K562 (cell line): ENCODE measurements at regions not wholly inside any gene's neighbourhood (a gene's known extent, or its start where the extent isn't known, plus 50 kb on each side); places are given as distances from the start of the nearest gene placed in this dataset.

Experiments used
- ATAC-seq: fragments of 200-7000 bp; cut with Tn5 transposase; 3 replicates; pipeline ENCODE4 v1.9.1; 2020; ENCODE audit warnings: moderate library complexity
- BruUV-seq: library from RNA; stranded (reverse); fragments of 400-500 nt; replicated peaks from 2 replicates; lab custom pipeline; 2021; lab: Mats Ljungman, UMichigan
- CTCF ChIA-PET: fragments of 300-600 bp; formaldehyde crosslinking; extraction: SDS; loops from one replicate; lab custom pipeline; 2021; ENCODE audit warnings: low intra/inter-chr PET ratio; lab: Yijun Ruan, JAX
- POLR2A ChIA-PET: fragments of 300-600, 350-650 bp; sonication (Branson Sonifier 250); formaldehyde crosslinking; extraction: SDS; loops from one replicate; lab custom pipeline; 2021; ENCODE audit warnings: antibody characterized with exemption, inconsistent platforms; lab: Yijun Ruan, JAX
- DNase-seq, 4 experiments: peaks; one replicate each; pipeline versions ENCODE4 v3.0.0 to v3.0.0-alpha.2; 2011 to 2018; ENCODE audit warnings: low spot score in 3 of 4, mixed read lengths in 3 of 4; ENCODE audit errors: extremely low read depth in 1 of 4
- FAIRE-seq: peaks from 2 replicates; lab custom pipeline; 2011; peaks lifted over from hg19 to GRCh38; lab: Jason Lieb, UNC
- H2AFZ ChIP-seq: 2 replicates; pipeline ENCODE4 v1.6.0; 2011; ENCODE audit warnings: low read depth, low read length, control low read depth, inconsistent platforms
- H3K27ac ChIP-seq: fragments of 200-600 bp; 3 replicates; pipeline ENCODE4 v1.8.0; 2011; ENCODE audit warnings: low read depth, mild to moderate bottlenecking, control low read depth, inconsistent platforms, low read length, moderate library complexity, mixed read lengths; ENCODE audit errors: extremely low read depth
- H3K27me3 ChIP-seq, 2 experiments: fragments of 300-600 bp in 1 of 2; 2 replicates in 1 of 2; 3 replicates in 1 of 2; pipeline versions ENCODE4 v1.6.0 to v1.8.0; 2011; ENCODE audit warnings: inconsistent platforms in 2 of 2, low read length in 2 of 2, mild to moderate bottlenecking in 1 of 2, mixed read lengths in 1 of 2, moderate library complexity in 1 of 2; ENCODE audit not compliant: control insufficient read depth in 2 of 2, insufficient read depth in 2 of 2
- H3K36me3 ChIP-seq: fragments of 300-600 bp; 3 replicates; pipeline ENCODE4 v1.8.0; 2011; ENCODE audit warnings: mild to moderate bottlenecking, low read length, inconsistent platforms; ENCODE audit not compliant: control insufficient read depth, insufficient read depth
- H3K4me1 ChIP-seq, 2 experiments: fragments of 200-600 bp in 1 of 2; replicated peaks in 1 of 2; 2 replicates in 1 of 2; 3 replicates in 1 of 2; pipeline versions ENCODE4 v1.5.1 to v1.8.0; 2011; ENCODE audit warnings: inconsistent platforms in 2 of 2, low read length in 2 of 2, mild to moderate bottlenecking in 1 of 2, mixed read lengths in 1 of 2, moderate library complexity in 1 of 2; ENCODE audit not compliant: control insufficient read depth in 2 of 2, insufficient read depth in 2 of 2
- H3K4me2 ChIP-seq: 2 replicates; pipeline ENCODE4 v1.6.1; 2011; ENCODE audit warnings: low read length, control low read depth, inconsistent platforms, mixed read lengths; ENCODE audit not compliant: insufficient read depth
- H3K4me3 ChIP-seq: fragments of 200-600 bp; sonication (generic), shearing (Covaris generic); 2 replicates; pipeline ENCODE4 v1.5.1; 2016; ENCODE audit warnings: control low read depth, inconsistent platforms
- H3K79me2 ChIP-seq: fragments of 200-600 bp; 3 replicates; pipeline ENCODE4 v1.8.0; 2011; ENCODE audit warnings: low read length, inconsistent platforms; ENCODE audit not compliant: control insufficient read depth, insufficient read depth
- H3K9ac ChIP-seq, 2 experiments: 2 replicates each; pipeline versions ENCODE4 v1.6.0 to v1.6.1; 2011; ENCODE audit warnings: low read depth in 2 of 2, low read length in 2 of 2, control low read depth in 1 of 2, inconsistent platforms in 1 of 2, mild to moderate bottlenecking in 1 of 2, mixed read lengths in 1 of 2; ENCODE audit not compliant: insufficient read depth in 1 of 2
- H3K9me1 ChIP-seq: one replicate; pipeline ENCODE4 v1.6.0; 2011; ENCODE audit warnings: inconsistent platforms, mild to moderate bottlenecking, low read length, moderate library complexity; ENCODE audit not compliant: control insufficient read depth, insufficient read depth
- H3K9me3 ChIP-seq: replicated peaks from 2 replicates; pipeline ENCODE4 v1.5.1; 2011; ENCODE audit warnings: low read depth, low read length, inconsistent platforms; ENCODE audit not compliant: control insufficient read depth, insufficient read depth
- H4K20me1 ChIP-seq: replicated peaks from 2 replicates; pipeline ENCODE4 v1.6.1; 2011; ENCODE audit warnings: low read length, inconsistent platforms, mixed read lengths; ENCODE audit not compliant: control insufficient read depth, insufficient read depth
- BCOR ChIP-seq: fragments of 450-650 bp; IDR thresholded peaks from 2 replicates; pipeline ENCODE4 v1.6.1; 2016
- CC2D1A ChIP-seq: fragments of 450-650 bp; IDR thresholded peaks from 2 replicates; pipeline ENCODE4 v1.6.1; 2017; ENCODE audit warnings: mild to moderate bottlenecking
- DPF2 ChIP-seq: fragments of 450-650 bp; IDR thresholded peaks from 2 replicates; pipeline ENCODE4 v1.6.1; 2016
- GATAD2B ChIP-seq: fragments of 450-650 bp; IDR thresholded peaks from 2 replicates; pipeline ENCODE4 v1.6.1; 2017; ENCODE audit warnings: mild to moderate bottlenecking, borderline replicate concordance
- KLF1 ChIP-seq: fragments of 450-650 bp; IDR thresholded peaks from 2 replicates; pipeline ENCODE4 v1.6.1; 2016; ENCODE audit warnings: missing genetic modification characterization, missing compliant biosample characterization
- MCM2 ChIP-seq: fragments of 450-650 bp; IDR thresholded peaks from 2 replicates; pipeline ENCODE4 v1.6.1; 2017; ENCODE audit warnings: low read depth, mild to moderate bottlenecking
- MTA1 ChIP-seq: fragments of 450-650 bp; IDR thresholded peaks from 2 replicates; pipeline ENCODE4 v1.6.1; 2017; ENCODE audit warnings: borderline replicate concordance
- PHB ChIP-seq: fragments of 250-450 bp; sonication (Bioruptor Pico); IDR thresholded peaks from 2 replicates; pipeline ENCODE4 v1.5.0; 2021
- RBM25 ChIP-seq: fragments of 200-400 bp; formaldehyde crosslinking; IDR thresholded peaks from 2 replicates; pipeline ENCODE4 v1.6.1; 2018; ENCODE audit warnings: low read length, low read depth, moderate library complexity; ENCODE audit not compliant: severe bottlenecking
- SMARCA4 ChIP-seq: fragments of 450-650 bp; IDR thresholded peaks from 2 replicates; pipeline ENCODE4 v1.6.1; 2016
- SNRNP70 ChIP-seq: fragments of 200-400 bp; formaldehyde crosslinking; optimal IDR thresholded peaks from 2 replicates; pipeline ENCODE3; 2017; ENCODE audit warnings: low read depth, low read length
- ZFP36 ChIP-seq: fragments of 150-350 bp; IDR thresholded peaks from 2 replicates; pipeline ENCODE4 v1.6.1; 2018; ENCODE audit warnings: low read length, low read depth; ENCODE audit not compliant: partially characterized antibody
- ZNF586 ChIP-seq: fragments of 450-650 bp; formaldehyde crosslinking; conservative IDR thresholded peaks from 2 replicates; pipeline ENCODE4 v1.4.0; 2020; ENCODE audit warnings: mild to moderate bottlenecking, moderate library complexity
- WGBS: fragments of 100-300 bp; shearing (Covaris generic); methylation state at CpG from one replicate; pipeline ENCODE4 v1.1.6; 2016; ENCODE audit warnings: low coverage, mixed read lengths; ENCODE audit not compliant: insufficient coverage; ENCODE audit errors: missing lambda C conversion rate; 5-methylcytosine and 5-hydroxymethylcytosine counted together
- in situ Hi-C: fragments of 300-500 bp; cut with MboI; formaldehyde crosslinking; loops from 4 replicates; pipeline ENCODE4 v1.15.0; 2018; ENCODE audit warnings: inconsistent platforms, mixed read lengths
- intact Hi-C: fragments of 100-400 bp; cut with micrococcal nuclease; formaldehyde crosslinking; loops from 2 replicates; pipeline ENCODE4 v1.14.2; 2022
- TF ChIP-seq, protein P1 (sequence below), 2 experiments: IDR thresholded peaks; 2 replicates each; pipeline ENCODE4 v1.6.1; 2011; ENCODE audit warnings: borderline replicate concordance in 1 of 2, control low read depth in 1 of 2, low read depth in 1 of 2, low read length in 1 of 2, mild to moderate bottlenecking in 1 of 2, mixed read lengths in 1 of 2, moderate library complexity in 1 of 2; ENCODE audit not compliant: insufficient read depth in 1 of 2, insufficient read length in 1 of 2, poor library complexity in 1 of 2, severe bottlenecking in 1 of 2; ENCODE audit errors: extremely low read depth in 1 of 2
- TF ChIP-seq, protein P2 (sequence below): fragments of 250-450 bp; sonication (Bioruptor Pico); IDR thresholded peaks from 2 replicates; pipeline ENCODE4 v1.9.0; 2021; ENCODE audit warnings: mild to moderate bottlenecking, inconsistent platforms
- TF ChIP-seq, protein P3 (sequence below): fragments of 450-650 bp; IDR thresholded peaks from 2 replicates; pipeline ENCODE4 v1.7.1; 2018; ENCODE audit warnings: mild to moderate bottlenecking, low read depth; ENCODE audit not compliant: partially characterized antibody
- TF ChIP-seq, protein P4 (sequence below): fragments of 450-650 bp; IDR thresholded peaks from 2 replicates; pipeline ENCODE4 v1.6.1; 2016

DNA sequence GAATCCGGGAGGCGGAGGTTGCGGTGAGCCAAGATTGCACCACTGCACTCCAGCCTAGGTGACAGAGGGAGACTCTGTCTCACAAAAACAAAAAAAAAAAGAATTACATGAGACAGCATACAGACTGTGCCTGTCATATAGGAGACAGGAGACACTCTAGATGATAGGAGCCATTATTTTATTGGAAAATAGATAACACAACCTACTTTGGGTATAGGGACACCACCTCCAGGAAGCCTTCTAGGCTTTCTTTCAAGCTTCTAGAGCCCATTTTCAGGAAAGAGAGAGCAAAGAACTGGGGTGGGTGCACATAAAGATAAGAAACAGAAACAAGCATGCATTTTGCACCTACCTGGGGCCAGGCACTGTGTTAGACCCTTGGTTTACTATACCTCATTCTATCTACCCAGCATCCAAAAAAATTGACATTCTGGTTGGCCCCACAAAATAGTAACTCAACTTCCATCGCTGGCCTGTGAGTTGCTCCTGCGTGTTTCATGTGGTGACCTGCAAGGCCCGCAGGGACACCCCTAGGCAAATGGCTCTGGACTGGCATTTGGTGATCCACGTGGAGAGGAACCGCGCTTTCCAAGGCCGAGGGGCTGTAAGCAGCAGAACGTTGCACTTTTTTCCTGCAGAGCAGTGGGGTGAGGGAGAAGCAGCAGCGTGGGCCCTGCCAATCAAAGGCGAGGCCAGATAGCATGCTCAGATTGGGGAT is 57.1 kb upstream of the CACUL1 start:
- no TSS peak for BruUV-seq
- Histone ChIP-seq H3K79me2 (no peaks in the 10 kb centered on the region), H3K36me3 (no peaks in the 10 kb centered on the region), H2AFZ (no peak overlapping the region), H3K27me3 (peaks cover 0 to 57% of the 10 kb centered on the region in 2 experiments; a peak in 4 of 5 replicates), H4K20me1 (no peaks in the 10 kb centered on the region), H3K4me3 (no peak overlapping the region), H3K9ac (no peak overlapping the region), H3K27ac (no peak overlapping the region), H3K4me2 (no peak overlapping the region), H3K4me1 (no peaks in the 10 kb centered on the region; a peak in 2 of 5 replicates), H3K9me3 (no peaks in the 10 kb centered on the region), H3K9me1 (no peaks in the 10 kb centered on the region)
- ChIA-PET CTCF (no interaction called here), POLR2A (no interaction called here)
- ATAC-seq (no peak), FAIRE-seq (no peak), DNase-seq (no peak)
- in situ Hi-C loops (no loop called here), intact Hi-C loops (no loop called here)
- 26% methylated on average over 12 of the region's 13 CpGs for WGBS
- TF ChIP-seq, protein P1, sequence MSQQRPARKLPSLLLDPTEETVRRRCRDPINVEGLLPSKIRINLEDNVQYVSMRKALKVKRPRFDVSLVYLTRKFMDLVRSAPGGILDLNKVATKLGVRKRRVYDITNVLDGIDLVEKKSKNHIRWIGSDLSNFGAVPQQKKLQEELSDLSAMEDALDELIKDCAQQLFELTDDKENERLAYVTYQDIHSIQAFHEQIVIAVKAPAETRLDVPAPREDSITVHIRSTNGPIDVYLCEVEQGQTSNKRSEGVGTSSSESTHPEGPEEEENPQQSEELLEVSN (IDR thresholded peaks at IDR 0.05; ENCODE audit: borderline replicate concordance in 1 of 2, extremely low read depth in 1 of 2, insufficient read depth in 1 of 2, insufficient read length in 1 of 2, low read depth in 1 of 2, low read length in 1 of 2, poor library complexity in 1 of 2, severe bottlenecking in 1 of 2): no peak
- TF ChIP-seq KLF1 (tag) (no peak), PHB (CRISPR knock-in tag) (no peak), SMARCA4 (no peak), MCM2 (no peak), MTA1 (no peak), CC2D1A (no peak), BCOR (peak; percentile 51; the same call in 1 of the 2 replicates), RBM25 (peak; percentile 85), DPF2 (no peak), ZNF586 (CRISPR knock-in tag) (no peak), SNRNP70 (no peak), GATAD2B (no peak), ZFP36 (peak; percentile 96)
- TF ChIP-seq, protein P2, sequence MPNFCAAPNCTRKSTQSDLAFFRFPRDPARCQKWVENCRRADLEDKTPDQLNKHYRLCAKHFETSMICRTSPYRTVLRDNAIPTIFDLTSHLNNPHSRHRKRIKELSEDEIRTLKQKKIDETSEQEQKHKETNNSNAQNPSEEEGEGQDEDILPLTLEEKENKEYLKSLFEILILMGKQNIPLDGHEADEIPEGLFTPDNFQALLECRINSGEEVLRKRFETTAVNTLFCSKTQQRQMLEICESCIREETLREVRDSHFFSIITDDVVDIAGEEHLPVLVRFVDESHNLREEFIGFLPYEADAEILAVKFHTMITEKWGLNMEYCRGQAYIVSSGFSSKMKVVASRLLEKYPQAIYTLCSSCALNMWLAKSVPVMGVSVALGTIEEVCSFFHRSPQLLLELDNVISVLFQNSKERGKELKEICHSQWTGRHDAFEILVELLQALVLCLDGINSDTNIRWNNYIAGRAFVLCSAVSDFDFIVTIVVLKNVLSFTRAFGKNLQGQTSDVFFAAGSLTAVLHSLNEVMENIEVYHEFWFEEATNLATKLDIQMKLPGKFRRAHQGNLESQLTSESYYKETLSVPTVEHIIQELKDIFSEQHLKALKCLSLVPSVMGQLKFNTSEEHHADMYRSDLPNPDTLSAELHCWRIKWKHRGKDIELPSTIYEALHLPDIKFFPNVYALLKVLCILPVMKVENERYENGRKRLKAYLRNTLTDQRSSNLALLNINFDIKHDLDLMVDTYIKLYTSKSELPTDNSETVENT (CRISPR knock-in tag): no peak
- TF ChIP-seq, protein P3, sequence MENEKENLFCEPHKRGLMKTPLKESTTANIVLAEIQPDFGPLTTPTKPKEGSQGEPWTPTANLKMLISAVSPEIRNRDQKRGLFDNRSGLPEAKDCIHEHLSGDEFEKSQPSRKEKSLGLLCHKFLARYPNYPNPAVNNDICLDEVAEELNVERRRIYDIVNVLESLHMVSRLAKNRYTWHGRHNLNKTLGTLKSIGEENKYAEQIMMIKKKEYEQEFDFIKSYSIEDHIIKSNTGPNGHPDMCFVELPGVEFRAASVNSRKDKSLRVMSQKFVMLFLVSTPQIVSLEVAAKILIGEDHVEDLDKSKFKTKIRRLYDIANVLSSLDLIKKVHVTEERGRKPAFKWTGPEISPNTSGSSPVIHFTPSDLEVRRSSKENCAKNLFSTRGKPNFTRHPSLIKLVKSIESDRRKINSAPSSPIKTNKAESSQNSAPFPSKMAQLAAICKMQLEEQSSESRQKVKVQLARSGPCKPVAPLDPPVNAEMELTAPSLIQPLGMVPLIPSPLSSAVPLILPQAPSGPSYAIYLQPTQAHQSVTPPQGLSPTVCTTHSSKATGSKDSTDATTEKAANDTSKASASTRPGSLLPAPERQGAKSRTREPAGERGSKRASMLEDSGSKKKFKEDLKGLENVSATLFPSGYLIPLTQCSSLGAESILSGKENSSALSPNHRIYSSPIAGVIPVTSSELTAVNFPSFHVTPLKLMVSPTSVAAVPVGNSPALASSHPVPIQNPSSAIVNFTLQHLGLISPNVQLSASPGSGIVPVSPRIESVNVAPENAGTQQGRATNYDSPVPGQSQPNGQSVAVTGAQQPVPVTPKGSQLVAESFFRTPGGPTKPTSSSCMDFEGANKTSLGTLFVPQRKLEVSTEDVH: no peak
- TF ChIP-seq, protein P4, sequence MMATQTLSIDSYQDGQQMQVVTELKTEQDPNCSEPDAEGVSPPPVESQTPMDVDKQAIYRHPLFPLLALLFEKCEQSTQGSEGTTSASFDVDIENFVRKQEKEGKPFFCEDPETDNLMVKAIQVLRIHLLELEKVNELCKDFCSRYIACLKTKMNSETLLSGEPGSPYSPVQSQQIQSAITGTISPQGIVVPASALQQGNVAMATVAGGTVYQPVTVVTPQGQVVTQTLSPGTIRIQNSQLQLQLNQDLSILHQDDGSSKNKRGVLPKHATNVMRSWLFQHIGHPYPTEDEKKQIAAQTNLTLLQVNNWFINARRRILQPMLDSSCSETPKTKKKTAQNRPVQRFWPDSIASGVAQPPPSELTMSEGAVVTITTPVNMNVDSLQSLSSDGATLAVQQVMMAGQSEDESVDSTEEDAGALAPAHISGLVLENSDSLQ: 0 out of 2 replicates have a peak, but pooled peaks have one; percentile 14
